T-helper 1 cell treated with Interleukin-12 subunit alpha and Interleukin-12 subunit beta and Interleukin-4 antibody, amounts not matched to agents 30 ng/mL and 1 ng/mL, for 36 hours (primary cell): ENCODE measurements at regions not wholly inside any gene's neighbourhood (a gene's known extent, or its start where the extent isn't known, plus 50 kb on each side); places are given as distances from the start of the nearest gene placed in this dataset.
"Not testable (repeated sequence)": the region's sequence is repeated elsewhere in the genome, so short reads cannot be mapped to it uniquely, and the experiment has no call there.

Source experiments
- intact Hi-C: fragments of 100-400 bp; cut with micrococcal nuclease; formaldehyde crosslinking; loops from one replicate; pipeline ENCODE4 v1.15.1; 2024

DNA sequence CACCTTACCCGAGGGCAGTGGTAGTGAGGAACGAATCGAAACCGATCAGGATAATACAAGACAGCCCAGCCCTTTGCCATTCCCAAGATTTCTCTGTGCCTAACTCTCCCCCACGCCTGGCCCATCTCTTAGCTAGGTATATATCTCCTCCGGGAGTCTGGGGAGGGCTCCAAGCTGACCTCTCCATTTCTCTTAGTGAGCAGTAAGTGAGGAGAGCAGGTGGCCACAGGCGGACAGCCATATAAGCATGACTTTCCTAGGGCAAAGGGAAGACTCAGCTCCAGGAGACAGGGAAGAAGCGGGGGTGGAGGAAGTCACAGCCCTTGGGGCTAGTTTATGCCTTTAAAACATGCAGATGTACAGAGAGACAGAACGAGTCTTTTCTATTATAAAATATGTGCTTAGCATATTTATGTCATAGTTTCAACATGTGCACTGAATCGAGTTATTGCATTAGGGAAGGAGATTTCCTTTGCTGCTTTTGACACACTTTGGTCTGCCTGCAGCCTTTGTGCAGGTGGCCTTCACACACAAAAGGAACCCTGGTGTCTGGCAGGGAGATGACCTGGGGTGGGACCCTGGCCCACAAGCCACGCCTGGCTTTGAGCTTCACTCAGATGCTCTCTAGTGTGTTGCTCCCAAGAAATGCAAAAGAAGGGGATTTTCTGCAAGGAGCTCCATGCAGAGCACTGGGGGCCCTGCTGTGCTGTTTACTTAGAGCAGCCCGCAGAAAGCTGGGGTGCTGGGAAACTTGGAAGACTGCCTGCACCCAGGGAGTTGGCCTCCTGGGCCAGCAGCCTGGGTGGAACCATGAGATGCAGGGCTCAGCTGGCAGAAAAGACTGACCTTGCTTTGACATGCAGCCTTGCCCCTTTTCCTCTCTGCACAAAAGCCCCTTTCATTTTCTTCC lies 613.3 kb downstream of the BCOR start:
- intact Hi-C loops: loop anchor here (5.0 kb wide), 1 partner anchor 57 kb away; no protein-coding TSS in a partner anchor

GRCh38 chrX:39487166-39487968 lies 610.4 kb downstream of the BCOR start:
- intact Hi-C loops: loop anchor here (5.0 kb wide), 1 partner anchor 60 kb away; no protein-coding TSS in a partner anchor

GRCh38 chrX:39487969-39488330 lies 609.8 kb downstream of the BCOR start:
- intact Hi-C loops: loop anchor here (5.0 kb wide), 1 partner anchor 61 kb away; no protein-coding TSS in a partner anchor

- intact Hi-C loops: no loop called here
Observed at GRCh38 chrX:39491548-39492297, 606.0 kb downstream of the BCOR start.

- intact Hi-C loops: no loop called here
Observed at GRCh38 chrX:39492497-39493162, 605.1 kb downstream of the BCOR start.

GRCh38 chrX:39493168-39493567 lies 604.6 kb downstream of the BCOR start:
- intact Hi-C loops: no loop called here

GRCh38 chrX:39497117-39497516 lies 600.6 kb downstream of the BCOR start:
- intact Hi-C loops: not testable (repeated sequence)

GRCh38 chrX:39497702-39498265 lies 600.0 kb downstream of the BCOR start:
- intact Hi-C loops: no loop called here

- intact Hi-C loops: no loop called here
Observed at GRCh38 chrX:39499996-39500395, 597.8 kb downstream of the BCOR start.

DNA sequence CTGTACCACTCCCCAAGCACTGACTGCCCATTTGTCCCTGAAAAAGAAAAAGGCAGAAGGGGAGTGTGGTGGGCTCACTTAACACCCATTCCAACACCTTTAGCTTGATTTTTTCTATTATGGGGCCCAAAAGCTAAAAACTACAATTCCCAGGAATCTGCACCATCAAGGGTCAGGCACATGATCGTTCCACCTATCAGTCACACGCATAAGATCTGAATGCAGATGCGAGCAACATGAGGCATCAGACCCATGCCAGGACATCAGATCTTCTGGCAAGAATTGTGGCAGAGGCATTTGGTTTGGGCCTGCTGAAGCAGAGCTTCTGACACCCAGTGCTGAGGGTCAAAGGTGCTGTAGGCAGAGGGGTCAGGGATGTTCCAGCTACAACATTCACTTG lies 595.9 kb downstream of the BCOR start:
- intact Hi-C loops: no loop called here

DNA sequence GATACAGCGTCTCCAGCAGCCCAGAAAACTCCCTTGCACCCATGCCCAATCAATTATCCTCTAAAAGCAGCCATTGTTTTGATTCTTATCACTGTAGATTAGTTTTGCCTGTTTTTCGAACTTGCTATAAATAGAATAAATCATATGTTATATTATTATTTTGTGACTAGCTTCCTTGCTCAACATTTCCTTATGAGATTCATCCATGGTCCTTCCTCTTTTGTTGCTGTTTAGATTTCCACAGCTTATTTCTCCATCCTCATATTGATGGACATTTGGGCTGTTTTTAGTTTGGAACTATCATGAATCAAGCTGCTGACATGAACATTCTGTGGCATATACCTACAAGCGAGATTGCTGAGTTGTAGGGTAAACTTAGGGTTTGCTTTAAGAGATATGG lies 595.3 kb downstream of the BCOR start:
- intact Hi-C loops: no loop called here

DNA sequence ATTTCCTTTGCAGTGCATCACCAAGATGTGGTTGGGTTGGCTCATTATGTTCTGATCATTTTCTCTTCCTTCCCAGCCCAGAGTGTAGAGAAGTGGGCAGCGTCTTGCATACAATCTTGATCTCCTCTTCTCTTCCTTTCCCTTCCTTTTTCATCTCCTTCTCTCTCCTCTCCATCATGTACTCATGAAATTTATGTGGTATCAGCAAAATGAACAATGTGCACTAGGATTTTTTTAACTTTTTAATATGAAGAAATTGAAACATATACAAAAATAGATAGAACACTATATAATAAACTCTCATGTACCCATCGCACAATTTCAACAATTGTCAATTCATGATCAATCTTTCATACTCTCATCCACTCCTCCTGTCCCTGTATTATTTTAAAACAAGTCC lies 593.5 kb downstream of the BCOR start:
- intact Hi-C loops: no loop called here

- intact Hi-C loops: no loop called here
Observed at GRCh38 chrX:39504850-39505259, 592.9 kb downstream of the BCOR start.

- intact Hi-C loops: no loop called here
Observed at GRCh38 chrX:39506131-39506530, 591.6 kb downstream of the BCOR start.

- intact Hi-C loops: no loop called here
Observed at GRCh38 chrX:39507034-39507433, 590.7 kb downstream of the BCOR start.

GRCh38 chrX:39507617-39508299 lies 590.0 kb downstream of the BCOR start:
- intact Hi-C loops: no loop called here

- intact Hi-C loops: no loop called here
Observed at GRCh38 chrX:39508300-39508692, 589.5 kb downstream of the BCOR start.

GRCh38 chrX:39509157-39509556 lies 588.6 kb downstream of the BCOR start:
- intact Hi-C loops: no loop called here

- intact Hi-C loops: no loop called here
Observed at GRCh38 chrX:39513836-39514235, 583.9 kb downstream of the BCOR start.

- intact Hi-C loops: no loop called here
Observed at GRCh38 chrX:39514801-39515200, 583.0 kb downstream of the BCOR start.
